ENCODE measurements at regions not wholly inside any gene's neighbourhood (a gene's known extent, or its start where the extent isn't known, plus 50 kb on each side); places are given as distances from the start of the nearest gene placed in this dataset.

DNA sequence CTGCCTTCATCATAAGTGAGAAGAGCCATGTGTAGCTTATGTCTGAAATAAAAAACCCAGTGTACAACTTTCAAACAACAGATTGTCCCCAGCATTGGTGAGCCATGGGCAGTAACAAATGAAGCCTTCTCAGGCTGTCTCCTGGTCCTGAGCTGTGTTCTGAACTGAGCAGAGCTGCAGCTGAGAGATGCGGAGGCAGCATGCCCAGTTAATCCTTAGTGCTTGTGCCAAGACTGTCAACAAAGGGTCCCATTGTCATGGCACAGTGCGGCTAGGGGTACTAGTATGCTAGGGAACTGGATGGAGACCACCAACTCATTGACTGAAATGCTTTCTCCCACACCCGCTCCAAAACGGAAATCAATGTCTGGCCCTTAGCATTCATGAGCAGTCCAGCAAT lies 154.3 kb downstream of the RMST start:
- Mint-ChIP-seq H3K9me3 (ENCODE audit: low read depth) (peaks cover 14% of the 10 kb centered on the region), H3K4me1 (ENCODE audit: low read depth) (no peaks in the 10 kb centered on the region), H3K27me3 (ENCODE audit: low read depth) (no peaks in the 10 kb centered on the region), H3K27ac (ENCODE audit: unreplicated experiment) (no peak overlapping the region), H3K4me3 (ENCODE audit: unreplicated experiment) (no peak overlapping the region), H3K36me3 (ENCODE audit: low read depth) (no peaks in the 10 kb centered on the region)
- TF ChIP-seq, protein P1, sequence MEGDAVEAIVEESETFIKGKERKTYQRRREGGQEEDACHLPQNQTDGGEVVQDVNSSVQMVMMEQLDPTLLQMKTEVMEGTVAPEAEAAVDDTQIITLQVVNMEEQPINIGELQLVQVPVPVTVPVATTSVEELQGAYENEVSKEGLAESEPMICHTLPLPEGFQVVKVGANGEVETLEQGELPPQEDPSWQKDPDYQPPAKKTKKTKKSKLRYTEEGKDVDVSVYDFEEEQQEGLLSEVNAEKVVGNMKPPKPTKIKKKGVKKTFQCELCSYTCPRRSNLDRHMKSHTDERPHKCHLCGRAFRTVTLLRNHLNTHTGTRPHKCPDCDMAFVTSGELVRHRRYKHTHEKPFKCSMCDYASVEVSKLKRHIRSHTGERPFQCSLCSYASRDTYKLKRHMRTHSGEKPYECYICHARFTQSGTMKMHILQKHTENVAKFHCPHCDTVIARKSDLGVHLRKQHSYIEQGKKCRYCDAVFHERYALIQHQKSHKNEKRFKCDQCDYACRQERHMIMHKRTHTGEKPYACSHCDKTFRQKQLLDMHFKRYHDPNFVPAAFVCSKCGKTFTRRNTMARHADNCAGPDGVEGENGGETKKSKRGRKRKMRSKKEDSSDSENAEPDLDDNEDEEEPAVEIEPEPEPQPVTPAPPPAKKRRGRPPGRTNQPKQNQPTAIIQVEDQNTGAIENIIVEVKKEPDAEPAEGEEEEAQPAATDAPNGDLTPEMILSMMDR (IDR thresholded peaks at IDR 0.05) = no peak
- DNase-seq (ENCODE audit: low spot score) = no peak

DNA sequence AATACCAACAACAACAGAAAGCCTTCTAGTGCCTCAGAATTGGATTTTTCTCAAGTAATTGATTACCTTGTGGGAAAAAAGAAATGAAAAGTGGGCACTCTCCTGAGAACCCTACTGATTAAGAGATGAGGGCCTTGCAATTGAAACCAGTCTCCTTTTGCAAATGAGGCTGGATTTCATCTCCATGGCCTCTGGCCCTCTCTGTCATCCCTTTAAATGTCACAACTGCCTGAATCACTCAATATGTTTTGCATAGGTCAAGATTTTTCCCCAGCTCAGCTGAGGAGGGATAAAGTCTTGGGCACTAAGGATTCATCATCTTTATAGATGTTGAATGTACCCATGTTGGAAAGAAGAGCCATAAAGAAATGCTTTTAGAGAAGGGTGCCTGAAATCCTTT lies 166.4 kb downstream of the RMST start:
- no peak overlapping the region for H3K27ac Mint-ChIP-seq (ENCODE audit: unreplicated experiment)
- DNase-seq (ENCODE audit: low spot score) = no peak
- TF ChIP-seq, protein P1 (IDR thresholded peaks at IDR 0.05) = no peak
- H3K36me3 Mint-ChIP-seq (ENCODE audit: low read depth) = no peaks in the 10 kb centered on the region
- H3K4me3 Mint-ChIP-seq (ENCODE audit: unreplicated experiment) = no peak overlapping the region
- no peaks in the 10 kb centered on the region for H3K4me1 Mint-ChIP-seq (ENCODE audit: low read depth)
- H3K9me3 Mint-ChIP-seq (ENCODE audit: low read depth) = no peaks in the 10 kb centered on the region
- no peaks in the 10 kb centered on the region for H3K27me3 Mint-ChIP-seq (ENCODE audit: low read depth)

DNA sequence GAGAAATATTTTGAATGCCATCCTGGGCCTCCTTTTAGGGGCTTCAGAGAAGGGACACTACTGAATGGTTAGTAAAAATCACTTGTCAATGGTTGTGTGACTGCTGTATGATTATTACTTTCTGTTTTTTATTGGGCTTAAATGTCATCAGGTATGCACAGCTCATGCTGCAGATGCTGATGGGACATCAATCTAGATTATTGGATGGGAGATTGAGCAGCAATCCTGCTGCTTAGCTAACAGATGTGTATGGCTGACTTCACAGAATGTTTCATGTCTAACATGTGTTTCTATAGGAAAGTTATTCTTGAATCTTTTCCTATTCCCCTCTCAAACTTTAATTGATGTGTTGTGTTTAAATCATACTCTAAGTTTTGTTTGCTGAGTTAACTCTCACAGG lies 166.8 kb downstream of the RMST start:
- no peak for DNase-seq (ENCODE audit: low spot score)
- TF ChIP-seq, protein P1 (IDR thresholded peaks at IDR 0.05) = no peak
- H3K4me3 Mint-ChIP-seq (ENCODE audit: unreplicated experiment) = no peak overlapping the region
- no peaks in the 10 kb centered on the region for H3K9me3 Mint-ChIP-seq (ENCODE audit: low read depth)
- no peaks in the 10 kb centered on the region for H3K4me1 Mint-ChIP-seq (ENCODE audit: low read depth)
- no peaks in the 10 kb centered on the region for H3K36me3 Mint-ChIP-seq (ENCODE audit: low read depth)
- H3K27ac Mint-ChIP-seq (ENCODE audit: unreplicated experiment) = no peak overlapping the region
- H3K27me3 Mint-ChIP-seq (ENCODE audit: low read depth) = no peaks in the 10 kb centered on the region

DNA sequence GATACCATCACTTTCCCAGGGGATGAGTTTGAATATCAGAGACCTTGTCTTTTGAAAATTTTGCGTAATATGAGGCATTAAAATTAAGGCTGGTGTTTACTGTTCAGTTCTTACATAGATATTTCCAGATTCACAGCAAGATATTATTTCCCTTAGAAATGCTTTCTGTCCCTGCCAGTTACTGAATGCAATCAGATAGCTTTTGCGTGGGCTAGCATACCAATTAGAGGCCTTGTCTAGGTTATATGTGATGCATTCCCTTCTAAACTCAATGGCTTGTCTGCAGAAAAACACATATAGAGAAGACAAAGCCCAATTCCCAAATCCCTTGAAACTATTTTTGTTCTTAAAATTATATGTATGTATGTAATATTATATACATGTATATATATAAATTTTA lies 167.8 kb downstream of the RMST start:
- H3K27me3 Mint-ChIP-seq (ENCODE audit: low read depth) = no peaks in the 10 kb centered on the region

DNA sequence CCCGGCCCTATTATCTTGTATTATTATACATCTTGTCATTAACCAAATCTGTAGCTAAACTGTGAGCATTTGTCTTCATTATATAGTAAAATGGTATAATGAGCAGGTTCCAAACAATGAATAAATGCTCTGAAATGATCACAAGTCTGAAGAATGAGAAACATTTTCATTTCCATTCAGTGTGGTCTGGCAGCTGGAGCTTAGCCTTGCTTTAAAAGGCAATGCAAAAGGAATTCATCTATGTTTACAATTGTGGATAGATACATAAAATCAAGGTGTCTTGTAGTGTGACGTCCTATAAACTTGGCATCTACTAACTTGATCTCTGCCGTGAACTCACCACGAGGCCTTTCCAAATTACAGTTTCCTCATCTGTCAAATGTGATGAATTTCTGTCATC lies 168.3 kb downstream of the RMST start:
- Mint-ChIP-seq H3K4me3 (ENCODE audit: unreplicated experiment) (no peak overlapping the region), H3K9me3 (ENCODE audit: low read depth) (no peaks in the 10 kb centered on the region), H3K27ac (ENCODE audit: unreplicated experiment) (no peak overlapping the region), H3K27me3 (ENCODE audit: low read depth) (no peaks in the 10 kb centered on the region), H3K4me1 (ENCODE audit: low read depth) (no peaks in the 10 kb centered on the region), H3K36me3 (ENCODE audit: low read depth) (no peaks in the 10 kb centered on the region)
- TF ChIP-seq, protein P1 (IDR thresholded peaks at IDR 0.05) = no peak
- DNase-seq (ENCODE audit: low spot score) = no peak

More for the DNA sequence above, 167.8 kb downstream of the RMST start:
- Mint-ChIP-seq H3K4me1 (ENCODE audit: low read depth) (no peaks in the 10 kb centered on the region), H3K4me3 (ENCODE audit: unreplicated experiment) (no peak overlapping the region), H3K9me3 (ENCODE audit: low read depth) (no peaks in the 10 kb centered on the region), H3K27ac (ENCODE audit: unreplicated experiment) (no peak overlapping the region), H3K36me3 (ENCODE audit: low read depth) (no peaks in the 10 kb centered on the region)
- TF ChIP-seq, protein P1 (IDR thresholded peaks at IDR 0.05) = no peak
- no peak for DNase-seq (ENCODE audit: low spot score)
